GM21786 (cell line): ENCODE measurements at regions not wholly inside any gene's neighbourhood (a gene's known extent, or its start where the extent isn't known, plus 50 kb on each side); places are given as distances from the start of the nearest gene placed in this dataset.

Source experiments
- ATAC-seq: cut with Tn5 transposase; IDR thresholded peaks from one replicate; pipeline ENCODE4 v1.9.1; 2021; ENCODE audit not compliant: unreplicated experiment

DNA sequence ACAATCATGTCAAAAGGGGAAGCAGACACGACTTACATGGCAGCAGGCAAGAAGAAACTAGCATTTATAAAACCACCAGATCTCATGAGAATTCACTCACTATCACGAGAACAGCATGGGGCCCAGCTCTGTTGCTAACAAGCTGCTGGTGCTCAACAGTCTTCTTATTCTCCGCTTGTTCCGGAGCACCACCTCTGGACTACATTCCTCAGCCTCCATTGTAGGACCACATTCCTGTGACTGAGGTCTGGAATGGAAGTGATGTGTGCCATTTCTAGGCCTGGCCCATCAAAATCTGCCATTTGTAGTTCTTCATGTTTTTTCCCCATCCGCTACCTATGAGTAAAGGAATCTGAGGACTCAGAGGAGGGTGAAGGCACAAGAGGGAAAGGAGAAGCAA is 111.5 kb upstream of the PTCHD1 start:
- ATAC-seq, result no peak

DNA sequence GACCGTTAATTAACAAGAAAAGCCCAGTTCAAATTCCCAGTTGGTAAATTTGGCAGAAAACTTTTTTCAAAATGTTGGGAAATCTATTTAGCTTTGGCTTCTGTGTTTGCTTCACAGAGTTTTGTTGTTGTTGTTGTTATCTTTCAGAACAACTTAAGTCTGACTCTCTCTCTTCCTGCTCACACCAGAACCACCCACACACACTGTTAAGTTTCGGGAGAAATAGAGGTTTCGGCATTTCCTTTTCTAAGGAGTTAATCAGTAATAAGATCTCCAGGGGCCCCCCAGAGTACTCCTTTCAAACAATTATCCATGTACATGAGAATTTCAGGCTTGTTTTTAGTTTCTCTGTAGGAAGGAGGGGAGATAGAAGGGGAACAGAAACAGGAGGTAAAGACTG is 106.2 kb upstream of the PTCHD1 start:
- no peak for ATAC-seq

DNA sequence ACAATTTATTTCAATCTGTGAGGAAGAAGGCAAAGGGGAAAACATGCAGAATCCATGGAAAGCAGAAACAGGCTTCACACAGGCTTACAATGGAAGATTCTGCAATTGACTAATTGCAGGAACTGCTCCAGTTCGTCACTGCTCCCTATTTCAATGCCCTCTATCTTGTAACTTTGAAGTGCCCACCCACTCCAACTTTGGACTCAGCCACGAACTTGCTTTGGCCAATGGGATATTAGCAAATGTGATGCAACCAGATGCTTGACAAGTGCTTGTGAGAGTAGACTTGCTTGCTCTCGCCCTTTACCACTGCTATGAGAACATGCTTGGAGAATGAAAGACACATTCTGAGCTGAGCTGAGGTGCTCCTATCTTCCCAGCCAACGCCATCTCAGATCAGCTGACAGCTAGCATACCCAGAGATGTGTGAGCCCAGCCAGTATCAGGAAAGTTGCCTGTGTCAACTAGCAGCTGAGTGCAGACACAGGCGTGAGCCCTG is 105.7 kb upstream of the PTCHD1 start:
- ATAC-seq, result no peak

DNA sequence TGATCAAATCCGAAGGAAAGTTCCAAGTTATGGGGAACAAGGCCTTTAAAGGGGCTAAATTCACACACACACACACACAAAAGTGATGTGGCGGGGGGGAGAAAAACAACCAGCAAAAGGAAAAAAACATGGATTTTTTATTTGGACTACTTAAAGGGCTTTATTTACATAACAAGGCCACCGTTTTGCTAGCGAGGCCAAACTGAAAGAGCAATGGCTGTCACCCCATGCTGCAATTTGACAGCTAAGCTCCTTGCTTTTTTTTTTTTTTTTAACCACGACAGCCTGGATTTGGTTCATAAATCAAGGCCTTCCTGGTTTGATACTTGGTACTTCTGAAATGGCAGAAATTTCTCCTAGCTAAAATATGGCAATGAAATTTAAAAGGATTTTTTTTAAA is 99.6 kb upstream of the PTCHD1 start:
- no peak for ATAC-seq

DNA sequence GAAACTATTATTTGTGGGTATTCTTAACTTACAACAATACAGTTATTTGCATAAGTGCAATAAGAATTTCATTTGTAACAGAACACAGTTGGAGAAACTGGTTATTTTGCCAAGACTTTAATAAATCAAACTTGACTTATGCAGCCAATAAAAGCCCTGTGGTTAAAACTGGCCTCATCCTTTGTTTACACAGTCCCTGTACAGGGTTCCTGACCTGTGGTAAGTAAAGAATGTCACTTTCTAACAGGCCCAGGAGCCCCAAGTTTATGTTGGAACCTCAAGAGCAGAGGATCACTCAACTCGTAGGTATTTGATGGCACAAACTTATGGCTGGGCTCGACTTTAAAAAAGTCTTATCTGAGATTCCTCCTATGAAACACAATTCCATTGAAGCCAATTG is 88.6 kb upstream of the PTCHD1 start:
- no peak for ATAC-seq

DNA sequence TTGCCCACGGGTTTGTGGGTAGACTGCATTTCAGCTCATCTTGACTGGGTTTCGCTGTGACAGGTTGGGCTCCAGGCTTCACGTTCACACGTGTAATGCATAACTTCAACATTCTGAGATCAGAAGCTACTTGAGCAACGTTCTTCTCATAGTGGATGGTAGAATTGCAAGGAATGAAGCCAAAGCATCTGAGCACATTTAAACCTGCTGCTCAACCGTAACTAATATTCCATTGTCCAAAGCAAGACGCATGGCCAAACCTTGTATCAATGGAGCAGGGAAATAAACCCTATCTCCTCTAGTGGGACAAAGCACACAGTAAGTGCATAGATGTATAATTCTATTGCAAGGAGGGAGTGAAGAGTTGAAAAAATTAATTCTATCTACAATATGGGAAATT is 86.5 kb upstream of the PTCHD1 start:
- no peak for ATAC-seq

DNA sequence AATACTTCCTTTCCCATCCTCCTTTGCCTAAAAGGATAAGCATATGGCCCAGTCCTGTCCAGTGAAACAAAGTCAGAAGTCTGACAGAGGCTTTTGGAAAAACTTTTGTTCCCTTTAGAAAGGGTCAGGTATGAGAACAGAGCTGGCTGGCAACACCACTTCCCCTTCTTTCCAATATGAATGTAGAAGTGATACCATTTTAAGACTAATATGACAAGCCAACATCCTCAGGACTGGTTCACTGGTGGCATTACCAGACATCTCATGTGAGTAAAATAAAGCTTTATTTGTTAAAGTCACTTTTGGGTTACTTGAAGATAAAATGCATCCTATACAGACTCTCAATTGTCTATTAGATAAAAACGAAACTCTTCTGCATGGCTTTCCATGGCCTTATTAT is 83.6 kb upstream of the PTCHD1 start:
- no peak for ATAC-seq

DNA sequence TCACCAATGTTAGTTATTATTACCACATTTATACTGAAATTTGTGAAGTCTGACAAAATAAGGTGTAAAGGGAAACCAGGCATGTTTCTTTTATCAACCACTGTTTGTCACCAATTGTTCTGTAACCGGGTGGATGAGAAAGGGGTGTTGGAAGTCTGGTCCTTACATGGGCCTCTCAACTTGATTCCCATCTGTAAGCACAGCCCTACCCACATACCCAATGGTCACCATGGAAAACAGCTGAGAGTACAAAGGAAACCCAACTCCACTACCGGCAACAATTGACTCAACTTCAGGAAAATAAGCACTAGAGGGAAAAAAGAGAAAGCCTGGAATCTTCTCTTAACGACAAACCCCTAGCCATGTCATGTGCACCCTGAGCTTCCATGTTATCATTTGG is 70.8 kb upstream of the PTCHD1 start:
- ATAC-seq, result no peak

DNA sequence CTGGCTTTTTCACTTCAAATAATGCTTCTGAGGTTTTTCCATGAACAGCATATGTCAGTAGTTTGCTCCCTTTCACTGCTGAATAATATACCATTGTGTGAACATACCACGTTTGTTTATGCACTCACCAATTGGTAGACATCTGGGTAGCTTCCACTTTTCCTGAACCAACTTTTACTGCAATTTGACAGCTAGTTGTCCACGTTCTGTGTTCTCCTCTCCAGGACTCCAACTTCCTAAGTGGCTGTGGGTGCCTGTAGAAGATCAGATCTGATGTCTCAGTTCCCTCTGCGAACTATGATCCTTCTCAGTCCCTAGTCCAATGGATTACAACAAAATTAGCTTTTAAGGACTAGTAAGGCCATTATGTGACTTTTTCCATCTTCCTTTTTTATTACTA is 64.7 kb upstream of the PTCHD1 start:
- ATAC-seq, result no peak

DNA sequence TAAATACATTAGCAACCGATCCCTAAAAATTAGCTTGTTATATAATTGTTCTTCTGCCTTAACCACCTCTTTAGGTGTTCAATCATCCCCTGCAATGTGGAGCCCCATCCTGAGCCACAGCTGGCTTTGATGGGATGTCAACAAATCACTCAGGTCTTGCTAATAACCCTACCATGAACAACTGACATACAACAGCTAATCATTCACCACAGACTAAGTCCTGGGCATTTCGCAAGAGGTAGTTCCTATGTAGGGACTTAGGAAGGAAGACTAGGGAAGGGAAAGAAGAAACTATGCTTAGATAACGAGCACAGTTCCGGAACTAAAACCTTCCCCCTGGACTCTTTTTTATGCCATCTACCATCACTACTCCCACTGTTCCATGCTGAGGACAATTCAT is 63.6 kb upstream of the PTCHD1 start:
- ATAC-seq, result no peak

DNA sequence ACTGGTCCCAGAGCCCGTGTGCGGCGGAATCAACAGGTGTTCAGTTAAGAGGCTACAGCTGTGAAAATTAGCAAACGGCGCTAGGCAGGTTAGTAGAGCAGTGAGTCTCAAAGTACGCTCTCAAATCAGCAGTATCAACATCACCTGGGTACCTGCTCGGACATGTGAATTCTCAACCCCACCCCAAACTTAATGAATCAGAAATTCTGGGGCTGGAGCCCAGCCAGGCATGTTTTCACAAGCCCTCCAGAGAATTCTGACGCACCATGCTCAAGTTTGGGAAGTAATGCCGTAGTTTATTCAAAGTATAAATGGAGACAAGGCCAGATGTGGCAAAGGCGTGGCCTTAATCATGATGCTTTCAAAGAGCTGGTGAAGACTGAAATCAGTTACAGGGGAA is 58.2 kb upstream of the PTCHD1 start:
- ATAC-seq, result no peak
